Stimulated activated naive CD8-positive, alpha-beta T cell treated with anti-CD3 and anti-CD28 coated beads, Interleukin-15, Interleukin-2, amounts not matched to agents 100 U/mL and 50 U/mL, for 24 hours (primary cell): ENCODE measurements at regions not wholly inside any gene's neighbourhood (a gene's known extent, or its start where the extent isn't known, plus 50 kb on each side); places are given as distances from the start of the nearest gene placed in this dataset.

Source experiments
- ATAC-seq: fragments of 150-1000 bp; cut with Tn5 transposase; one replicate; pipeline ENCODE4 v1.10.0; 2021
- DNase-seq: peaks from one replicate; pipeline ENCODE4 v3.0.0; 2021

GRCh38 chr9:90539286-90539685, 103.3 kb downstream of the DIRAS2 start:
- DNase-seq (no peak), ATAC-seq (no peak)

DNA sequence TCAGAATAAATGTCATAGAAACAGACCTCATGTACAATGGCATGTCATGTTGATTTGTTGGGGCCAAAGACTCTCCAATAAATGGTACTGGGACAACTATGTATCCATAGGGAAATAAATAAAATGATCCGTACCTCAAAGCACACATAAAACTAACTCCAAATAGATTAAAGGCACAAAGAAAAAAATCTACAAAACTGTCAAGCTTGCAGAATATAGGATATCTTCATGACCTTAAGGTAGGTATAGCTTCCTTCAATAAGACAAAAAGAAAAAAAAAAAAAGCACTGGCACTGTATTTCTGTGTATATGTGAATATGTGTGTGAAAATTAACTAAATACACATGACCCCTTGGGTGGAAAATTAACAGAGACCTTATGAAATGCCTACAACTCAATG, 101.9 kb downstream of the DIRAS2 start:
- ATAC-seq (no peak), DNase-seq (no peak)

- no peak for DNase-seq
- ATAC-seq: no peak
These were observed 98.1 kb downstream of the DIRAS2 start for GRCh38 chr9:90544488-90544887.

- ATAC-seq (no peak), DNase-seq (no peak)
These were observed 96.4 kb downstream of the DIRAS2 start for GRCh38 chr9:90546200-90546599.

DNA sequence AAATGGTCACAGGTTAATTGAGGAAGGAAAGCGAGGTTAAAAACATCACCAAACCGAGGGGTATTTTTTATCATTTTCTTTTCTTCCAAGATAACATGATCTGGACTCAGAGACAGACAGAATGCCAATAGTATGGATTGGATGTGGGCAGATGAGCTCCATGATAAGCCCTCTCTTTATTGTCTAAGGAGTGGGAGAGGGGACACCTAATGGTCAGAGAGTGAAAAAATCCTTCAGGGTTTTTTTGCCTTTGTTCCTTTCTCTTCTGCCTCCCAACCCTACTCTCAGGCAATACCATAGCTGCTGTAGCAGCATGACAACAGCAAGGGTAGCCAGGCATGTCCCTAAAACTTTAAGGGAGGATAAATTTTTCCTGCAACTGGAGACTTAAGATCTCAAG, 94.7 kb downstream of the DIRAS2 start:
- DNase-seq: no peak
- no peak for ATAC-seq

DNA sequence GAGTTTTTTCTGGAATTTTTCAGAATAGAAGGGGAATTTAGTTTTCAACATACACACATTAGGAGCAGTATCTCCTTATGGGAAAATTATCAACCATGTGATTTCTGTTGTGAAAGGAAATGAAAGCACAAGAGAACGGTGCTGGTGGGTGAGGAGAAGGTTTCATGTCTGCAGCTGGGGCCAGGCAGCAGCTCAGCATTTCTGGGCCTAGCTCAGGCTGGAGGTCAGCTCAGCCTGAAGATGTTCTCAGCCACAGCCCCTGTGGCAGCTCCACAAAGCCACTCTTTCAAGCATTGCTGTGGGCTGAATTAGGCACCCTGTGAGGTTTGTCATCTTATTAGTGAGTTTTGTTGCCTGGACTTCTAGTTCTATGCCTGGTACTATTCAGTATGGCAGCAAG, 90.3 kb downstream of the DIRAS2 start:
- ATAC-seq (no peak), DNase-seq (no peak)

GRCh38 chr9:90555351-90556057, 87.1 kb downstream of the DIRAS2 start:
- no peak for DNase-seq
- ATAC-seq: no peak

- DNase-seq (no peak), ATAC-seq (no peak)
These were observed 85.5 kb downstream of the DIRAS2 start for GRCh38 chr9:90556897-90557675.

DNA sequence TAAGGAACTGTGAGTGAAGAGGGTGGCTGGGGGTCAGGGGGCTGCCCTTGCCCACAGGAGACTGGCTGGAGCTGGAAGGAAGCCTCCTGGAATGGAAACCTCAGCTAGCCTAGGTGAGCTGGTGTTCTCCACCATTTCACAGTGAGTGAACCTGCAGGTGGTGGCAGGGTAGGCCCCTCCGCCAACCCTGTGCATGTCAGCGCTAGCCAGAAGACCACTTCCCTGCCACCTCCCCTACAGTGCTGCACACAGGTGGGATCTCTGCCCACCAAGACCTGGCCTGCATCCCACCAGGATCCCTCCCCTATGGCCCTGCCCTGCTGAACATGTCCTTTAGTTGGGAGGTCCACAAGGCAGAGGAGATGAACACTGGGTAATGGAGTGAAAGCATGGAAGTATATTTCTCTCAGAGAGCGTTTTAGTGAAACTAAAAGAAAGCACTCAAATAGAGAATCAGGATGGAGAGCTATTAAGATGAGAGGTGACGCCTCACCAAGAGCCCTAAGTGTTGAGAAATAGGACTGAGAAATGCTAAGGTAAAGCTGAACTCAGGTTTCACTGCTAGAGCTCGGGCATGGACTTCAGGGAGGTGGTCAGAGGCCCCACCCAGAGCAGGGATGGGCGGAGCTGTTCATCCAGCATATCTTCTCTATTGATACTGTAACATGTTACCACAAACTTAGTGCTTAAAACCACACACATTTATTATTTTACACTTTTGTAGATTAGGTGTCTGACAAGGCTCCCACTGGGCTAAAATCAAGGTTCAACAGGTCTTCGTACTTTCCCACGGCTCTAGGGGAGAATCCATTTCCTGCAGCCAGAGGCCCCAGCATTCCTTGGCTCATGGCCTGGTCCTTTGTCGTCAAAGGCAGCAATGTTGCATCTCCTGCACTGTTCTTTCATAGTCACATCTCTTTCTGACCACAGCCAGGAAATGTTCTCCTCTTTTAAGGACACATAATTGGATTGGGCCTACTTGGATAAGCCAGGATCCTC, 83.2 kb downstream of the DIRAS2 start:
- no peak for DNase-seq
- ATAC-seq: no peak
